ENCODE measurements at regions not wholly inside any gene's neighbourhood (a gene's known extent, or its start where the extent isn't known, plus 50 kb on each side); places are given as distances from the start of the nearest gene placed in this dataset.

DNA sequence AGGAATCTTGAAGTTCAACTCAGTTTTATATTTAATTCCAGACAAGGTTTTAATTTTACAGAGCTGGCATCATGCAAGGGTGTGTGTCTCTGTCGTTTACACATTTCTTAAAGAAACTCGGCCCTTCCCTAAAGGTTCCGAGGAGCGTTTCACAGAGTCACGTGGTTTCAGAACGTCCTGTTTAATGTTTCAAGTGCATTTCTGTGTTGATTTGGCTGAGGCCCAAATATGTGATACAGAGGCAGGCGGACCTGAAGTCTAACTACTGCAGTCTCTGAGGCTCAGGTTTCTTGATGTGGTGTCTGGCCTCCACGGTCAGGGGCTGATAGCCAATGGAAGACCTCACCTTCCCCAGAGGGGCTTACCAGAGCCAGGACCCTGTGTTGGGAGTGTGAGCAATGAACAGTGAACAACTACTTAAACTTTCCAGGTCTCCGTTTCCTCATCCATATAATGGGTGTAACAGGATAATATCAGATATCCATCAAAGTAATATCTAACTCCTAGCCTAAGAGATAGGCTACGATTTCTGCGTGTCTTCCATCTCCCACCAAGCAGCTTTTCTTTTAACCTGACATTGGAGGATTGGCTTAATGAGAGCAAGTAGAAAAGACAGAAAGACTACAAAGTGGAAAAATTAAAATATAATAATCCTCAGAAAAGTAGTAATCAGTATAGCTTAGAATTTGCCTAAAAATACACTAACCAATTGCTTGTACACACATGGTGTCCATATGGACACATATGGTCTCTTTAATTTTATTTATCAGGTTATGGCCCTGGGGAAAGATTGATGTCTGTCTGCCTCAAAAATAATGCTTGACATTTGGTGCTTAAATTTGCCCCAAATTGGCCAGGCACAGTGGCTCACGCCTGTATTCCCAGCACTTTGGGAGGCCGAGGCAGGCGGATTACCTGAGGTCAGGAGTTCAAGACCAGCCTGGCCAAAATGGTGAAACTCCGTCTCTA, 50.0 kb upstream of the TRIM2 start:
- DNase-seq (ENCODE audit: low read depth, low spot score), result no peak
- no peaks in the 10 kb centered on the region for H3K27me3 ChIP-seq (ENCODE audit: control insufficient read depth, insufficient read depth, low read length)
- no peaks in the 10 kb centered on the region for H3K36me3 ChIP-seq (ENCODE audit: control insufficient read depth, insufficient read depth, low read length)
- TF ChIP-seq, protein P1, sequence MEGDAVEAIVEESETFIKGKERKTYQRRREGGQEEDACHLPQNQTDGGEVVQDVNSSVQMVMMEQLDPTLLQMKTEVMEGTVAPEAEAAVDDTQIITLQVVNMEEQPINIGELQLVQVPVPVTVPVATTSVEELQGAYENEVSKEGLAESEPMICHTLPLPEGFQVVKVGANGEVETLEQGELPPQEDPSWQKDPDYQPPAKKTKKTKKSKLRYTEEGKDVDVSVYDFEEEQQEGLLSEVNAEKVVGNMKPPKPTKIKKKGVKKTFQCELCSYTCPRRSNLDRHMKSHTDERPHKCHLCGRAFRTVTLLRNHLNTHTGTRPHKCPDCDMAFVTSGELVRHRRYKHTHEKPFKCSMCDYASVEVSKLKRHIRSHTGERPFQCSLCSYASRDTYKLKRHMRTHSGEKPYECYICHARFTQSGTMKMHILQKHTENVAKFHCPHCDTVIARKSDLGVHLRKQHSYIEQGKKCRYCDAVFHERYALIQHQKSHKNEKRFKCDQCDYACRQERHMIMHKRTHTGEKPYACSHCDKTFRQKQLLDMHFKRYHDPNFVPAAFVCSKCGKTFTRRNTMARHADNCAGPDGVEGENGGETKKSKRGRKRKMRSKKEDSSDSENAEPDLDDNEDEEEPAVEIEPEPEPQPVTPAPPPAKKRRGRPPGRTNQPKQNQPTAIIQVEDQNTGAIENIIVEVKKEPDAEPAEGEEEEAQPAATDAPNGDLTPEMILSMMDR (IDR thresholded peaks at IDR 0.05), result no peak
- no peak for TF ChIP-seq POLR2AphosphoS5 (IDR thresholded peaks at IDR 0.05; ENCODE audit: low read depth, low read length)
- TF ChIP-seq, protein P2, sequence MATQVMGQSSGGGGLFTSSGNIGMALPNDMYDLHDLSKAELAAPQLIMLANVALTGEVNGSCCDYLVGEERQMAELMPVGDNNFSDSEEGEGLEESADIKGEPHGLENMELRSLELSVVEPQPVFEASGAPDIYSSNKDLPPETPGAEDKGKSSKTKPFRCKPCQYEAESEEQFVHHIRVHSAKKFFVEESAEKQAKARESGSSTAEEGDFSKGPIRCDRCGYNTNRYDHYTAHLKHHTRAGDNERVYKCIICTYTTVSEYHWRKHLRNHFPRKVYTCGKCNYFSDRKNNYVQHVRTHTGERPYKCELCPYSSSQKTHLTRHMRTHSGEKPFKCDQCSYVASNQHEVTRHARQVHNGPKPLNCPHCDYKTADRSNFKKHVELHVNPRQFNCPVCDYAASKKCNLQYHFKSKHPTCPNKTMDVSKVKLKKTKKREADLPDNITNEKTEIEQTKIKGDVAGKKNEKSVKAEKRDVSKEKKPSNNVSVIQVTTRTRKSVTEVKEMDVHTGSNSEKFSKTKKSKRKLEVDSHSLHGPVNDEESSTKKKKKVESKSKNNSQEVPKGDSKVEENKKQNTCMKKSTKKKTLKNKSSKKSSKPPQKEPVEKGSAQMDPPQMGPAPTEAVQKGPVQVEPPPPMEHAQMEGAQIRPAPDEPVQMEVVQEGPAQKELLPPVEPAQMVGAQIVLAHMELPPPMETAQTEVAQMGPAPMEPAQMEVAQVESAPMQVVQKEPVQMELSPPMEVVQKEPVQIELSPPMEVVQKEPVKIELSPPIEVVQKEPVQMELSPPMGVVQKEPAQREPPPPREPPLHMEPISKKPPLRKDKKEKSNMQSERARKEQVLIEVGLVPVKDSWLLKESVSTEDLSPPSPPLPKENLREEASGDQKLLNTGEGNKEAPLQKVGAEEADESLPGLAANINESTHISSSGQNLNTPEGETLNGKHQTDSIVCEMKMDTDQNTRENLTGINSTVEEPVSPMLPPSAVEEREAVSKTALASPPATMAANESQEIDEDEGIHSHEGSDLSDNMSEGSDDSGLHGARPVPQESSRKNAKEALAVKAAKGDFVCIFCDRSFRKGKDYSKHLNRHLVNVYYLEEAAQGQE (IDR thresholded peaks at IDR 0.05; ENCODE audit: insufficient read depth in 1 of 2, low read depth in 2 of 2, low read length in 1 of 2), result no peak
- no peak for TF ChIP-seq TCF7L2 (IDR thresholded peaks at IDR 0.05; ENCODE audit: low read depth, low read length)
- no peak for TF ChIP-seq SIN3A (IDR thresholded peaks at IDR 0.05; ENCODE audit: borderline replicate concordance, insufficient read depth, low read depth, low read length)
- POLR2A ChIA-PET, result no interaction called here
- in situ Hi-C loops (cut with HindIII; ENCODE audit: low pct_unique_long_range_greater_than_20kb, low sequenced_read_pairs), result no loop called here
- H3K9me3 ChIP-seq (ENCODE audit: control insufficient read depth, insufficient read depth, low read depth, low read length), result no peaks in the 10 kb centered on the region
- intact Hi-C loops (cut with micrococcal nuclease; ENCODE audit: unreplicated experiment), result loop anchor here (5.0 kb wide), 1 partner anchor 53 kb away; no protein-coding TSS in a partner anchor
- peak overlapping the region; percentile 63 for H3K27ac ChIP-seq (ENCODE audit: low read length)
- H3K4me1 ChIP-seq (ENCODE audit: control insufficient read depth, insufficient read depth, low read length), result peaks cover 7% of the 10 kb centered on the region
- CTCF ChIA-PET, result no interaction called here
- ATAC-seq, result no peak
- H3K4me3 ChIP-seq (ENCODE audit: low read depth in 2 of 2, low read length in 2 of 2), result peak overlapping the region; percentile 52 to 59
- no TSS peak for BruUV-seq (replicated peaks)

All from Panc1 (cell line).